Urothelium cell line (cell line): ENCODE measurements at regions not wholly inside any gene's neighbourhood (a gene's known extent, or its start where the extent isn't known, plus 50 kb on each side); places are given as distances from the start of the nearest gene placed in this dataset.
A peak's percentile ranks its signal among the peaks of the same experiment; 100 is the strongest.
"Not testable (repeated sequence)": the region's sequence is repeated elsewhere in the genome, so short reads cannot be mapped to it uniquely, and the experiment has no call there.

Experiments
- DNase-seq: peaks from one replicate; pipeline ENCODE4 v3.0.0; 2011; ENCODE audit warnings: low spot score, mixed read lengths
- FAIRE-seq: peaks from 2 replicates; lab custom pipeline; 2011; peaks lifted over from hg19 to GRCh38; lab: Jason Lieb, UNC

- no peak for DNase-seq
- no peak for FAIRE-seq
Observed at GRCh38 chr3:38966811-38967692, 84.7 kb downstream of the SCN11A start.

- no peak for DNase-seq
- FAIRE-seq = no peak
Observed at GRCh38 chr3:38964646-38965045, 87.1 kb downstream of the SCN11A start.

- FAIRE-seq (no peak), DNase-seq (no peak)
Observed at GRCh38 chr3:38964204-38964603, 87.5 kb downstream of the SCN11A start.

- FAIRE-seq = no peak
- DNase-seq = peak; percentile 70
Observed at GRCh38 chr3:38960953-38961622, 90.7 kb downstream of the SCN11A start.

GRCh38 chr3:38960042-38960622 lies 91.6 kb downstream of the SCN11A start:
- FAIRE-seq (no peak), DNase-seq (no peak)

GRCh38 chr3:38958026-38958720 lies 93.6 kb downstream of the SCN11A start:
- FAIRE-seq (no peak), DNase-seq (no peak)

- DNase-seq = no peak
Observed at GRCh38 chr3:38957296-38957695, 94.4 kb downstream of the SCN11A start.

GRCh38 chr3:38952721-38953120 lies 99.0 kb downstream of the SCN11A start:
- DNase-seq (no peak), FAIRE-seq (no peak)

More at GRCh38 chr3:38957296-38957695, 94.4 kb downstream of the SCN11A start:
- no peak for FAIRE-seq

GRCh38 chr3:38951167-38951566 lies 100.6 kb downstream of the SCN11A start:
- not testable (repeated sequence) for DNase-seq, FAIRE-seq

GRCh38 chr3:38950581-38950980 lies 101.2 kb downstream of the SCN11A start:
- no peak for FAIRE-seq
- no peak for DNase-seq

- FAIRE-seq (no peak), DNase-seq (no peak)
Observed at GRCh38 chr3:38949994-38950393, 101.8 kb downstream of the SCN11A start.

- DNase-seq (no peak), FAIRE-seq (no peak)
Observed at GRCh38 chr3:38940394-38940793, 111.3 kb downstream of the SCN11A start.

GRCh38 chr3:38925351-38925750 lies 109.3 kb upstream of the SCN10A start:
- FAIRE-seq (no peak), DNase-seq (no peak)

GRCh38 chr3:38916706-38917105 lies 100.7 kb upstream of the SCN10A start:
- FAIRE-seq = peak; percentile 79

GRCh38 chr3:38907426-38907825 lies 91.4 kb upstream of the SCN10A start:
- no peak for DNase-seq
- FAIRE-seq = no peak

More at GRCh38 chr3:38916706-38917105, 100.7 kb upstream of the SCN10A start:
- peak; percentile 79 for DNase-seq

- FAIRE-seq (no peak), DNase-seq (no peak)
Observed at GRCh38 chr3:38890426-38890825, 74.4 kb upstream of the SCN10A start.

GRCh38 chr3:38878646-38879045 lies 62.6 kb upstream of the SCN10A start:
- FAIRE-seq = no peak
- DNase-seq = no peak
